BJ (cell line): ENCODE measurements at regions not wholly inside any gene's neighbourhood (a gene's known extent, or its start where the extent isn't known, plus 50 kb on each side); places are given as distances from the start of the nearest gene placed in this dataset.
"Not testable (repeated sequence)": the region's sequence is repeated elsewhere in the genome, so short reads cannot be mapped to it uniquely, and the experiment has no call there.

Experiments used
- CTCF ChIA-PET: fragments of 350-600 bp; formaldehyde crosslinking; extraction: SDS; loops from one replicate; lab custom pipeline; 2021; ENCODE audit warnings: antibody characterized with exemption, inconsistent platforms; lab: Yijun Ruan, JAX
- POLR2A ChIA-PET: fragments of 300-600 bp; sonication (Branson Sonifier 250); formaldehyde crosslinking; extraction: SDS; loops from one replicate; lab custom pipeline; 2021; ENCODE audit warnings: antibody characterized with exemption; lab: Charles Lee
- DNase-seq: peaks from one replicate; pipeline ENCODE4 v3.0.0-alpha.2; 2011; ENCODE audit warnings: low read depth
- H3K27me3 ChIP-seq: 2 replicates; pipeline ENCODE4 v1.6.0; 2011; ENCODE audit warnings: low read length; ENCODE audit not compliant: control insufficient read depth, insufficient read depth
- H3K36me3 ChIP-seq: 2 replicates; pipeline ENCODE4 v1.5.1; 2011; ENCODE audit warnings: low read length; ENCODE audit not compliant: control insufficient read depth, insufficient read depth
- H3K4me3 ChIP-seq: 2 replicates; pipeline ENCODE4 v1.5.1; 2011; ENCODE audit warnings: low read depth, mild to moderate bottlenecking, control low read depth, low read length
- TF ChIP-seq, protein P1 (sequence below): IDR thresholded peaks from 2 replicates; pipeline ENCODE4 v1.5.1; 2011; ENCODE audit warnings: low read depth, mild to moderate bottlenecking, control low read depth, inconsistent platforms, low read length, moderate library complexity; ENCODE audit not compliant: insufficient read depth

- TF ChIP-seq, protein P1, sequence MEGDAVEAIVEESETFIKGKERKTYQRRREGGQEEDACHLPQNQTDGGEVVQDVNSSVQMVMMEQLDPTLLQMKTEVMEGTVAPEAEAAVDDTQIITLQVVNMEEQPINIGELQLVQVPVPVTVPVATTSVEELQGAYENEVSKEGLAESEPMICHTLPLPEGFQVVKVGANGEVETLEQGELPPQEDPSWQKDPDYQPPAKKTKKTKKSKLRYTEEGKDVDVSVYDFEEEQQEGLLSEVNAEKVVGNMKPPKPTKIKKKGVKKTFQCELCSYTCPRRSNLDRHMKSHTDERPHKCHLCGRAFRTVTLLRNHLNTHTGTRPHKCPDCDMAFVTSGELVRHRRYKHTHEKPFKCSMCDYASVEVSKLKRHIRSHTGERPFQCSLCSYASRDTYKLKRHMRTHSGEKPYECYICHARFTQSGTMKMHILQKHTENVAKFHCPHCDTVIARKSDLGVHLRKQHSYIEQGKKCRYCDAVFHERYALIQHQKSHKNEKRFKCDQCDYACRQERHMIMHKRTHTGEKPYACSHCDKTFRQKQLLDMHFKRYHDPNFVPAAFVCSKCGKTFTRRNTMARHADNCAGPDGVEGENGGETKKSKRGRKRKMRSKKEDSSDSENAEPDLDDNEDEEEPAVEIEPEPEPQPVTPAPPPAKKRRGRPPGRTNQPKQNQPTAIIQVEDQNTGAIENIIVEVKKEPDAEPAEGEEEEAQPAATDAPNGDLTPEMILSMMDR = no peak
- no peak for DNase-seq
- H3K27me3 ChIP-seq = no peaks in the 10 kb centered on the region
- H3K36me3 ChIP-seq = no peaks in the 10 kb centered on the region
- ChIA-PET CTCF (no interaction called here), POLR2A (no interaction called here)
- no peak overlapping the region for H3K4me3 ChIP-seq
Observed at GRCh38 chr5:18798058-18798457, 1163.8 kb downstream of the TAF11L14 start.

GRCh38 chr5:18799482-18800128 lies 1165.3 kb downstream of the TAF11L14 start:
- Histone ChIP-seq H3K36me3 (no peaks in the 10 kb centered on the region), H3K27me3 (no peaks in the 10 kb centered on the region), H3K4me3 (no peak overlapping the region)
- TF ChIP-seq, protein P1 = no peak
- DNase-seq = no peak
- ChIA-PET CTCF (no interaction called here), POLR2A (no interaction called here)

DNA sequence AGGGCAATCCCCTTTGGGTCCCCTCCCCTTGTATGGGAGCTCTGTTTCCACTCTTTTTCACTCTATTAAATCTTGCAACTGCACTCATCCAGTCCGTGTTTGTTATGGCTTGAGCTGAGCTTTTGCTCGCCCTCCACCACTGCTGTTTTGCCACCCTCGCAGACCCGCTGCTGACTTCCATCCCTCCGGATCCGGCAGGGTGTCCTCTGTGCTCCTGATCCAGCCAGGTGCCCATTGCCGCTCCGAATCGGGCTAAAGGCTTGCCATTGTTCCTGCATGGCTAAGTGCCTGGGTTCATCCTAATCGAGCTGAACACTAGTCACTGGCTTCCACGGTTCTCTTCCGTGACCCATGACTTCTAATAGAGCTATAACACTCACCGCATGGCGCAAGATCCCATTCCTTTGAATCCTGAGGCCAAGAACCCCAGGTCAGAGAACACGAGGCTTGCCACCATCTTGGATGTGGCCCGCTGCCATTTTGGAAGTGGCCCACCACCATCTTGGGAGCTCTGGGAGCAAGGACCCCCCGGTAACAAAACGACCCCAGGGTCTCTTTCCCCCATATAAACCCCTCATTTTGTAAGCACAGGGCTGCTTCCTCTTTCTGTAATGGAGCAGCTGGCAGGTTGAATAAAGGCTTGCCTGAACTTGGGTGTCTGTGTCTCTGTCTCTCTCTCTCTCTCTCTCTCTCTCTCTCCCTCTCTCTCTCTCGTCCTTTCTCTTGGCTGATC lies 1166.2 kb downstream of the TAF11L14 start:
- no peak for DNase-seq
- Histone ChIP-seq H3K36me3 (no peaks in the 10 kb centered on the region), H3K27me3 (no peaks in the 10 kb centered on the region), H3K4me3 (no peak overlapping the region)
- ChIA-PET POLR2A (no interaction called here), CTCF (no interaction called here)
- TF ChIP-seq, protein P1 = no peak

DNA sequence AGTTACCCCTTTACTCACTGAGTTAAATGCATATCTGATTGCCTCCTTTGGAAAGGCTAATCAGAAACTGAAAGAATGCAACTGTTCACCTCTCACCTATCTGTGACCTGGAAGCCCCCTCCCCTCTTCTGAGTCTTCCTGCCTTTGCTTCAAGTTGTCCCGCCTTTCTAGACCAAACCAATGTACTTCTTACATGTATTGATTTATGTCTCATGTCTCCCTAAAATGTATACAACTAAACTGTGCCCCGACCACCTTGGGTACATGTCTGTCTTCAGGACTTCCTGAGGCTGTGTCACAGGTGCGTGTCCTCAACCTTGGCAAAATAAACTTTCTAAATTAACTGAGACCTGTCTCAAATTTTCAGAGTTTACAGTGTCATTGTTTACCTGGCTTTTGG lies 1167.2 kb downstream of the TAF11L14 start:
- H3K4me3 ChIP-seq, H3K36me3 ChIP-seq, H3K27me3 ChIP-seq, DNase-seq, POLR2A ChIA-PET: not testable (repeated sequence)
- CTCF ChIA-PET = interaction anchor here (1.0 kb wide), 1 partner anchor 25 kb away, joined by 3 read pairs; no protein-coding TSS in a partner anchor

- H3K27me3 ChIP-seq = no peaks in the 10 kb centered on the region
- H3K36me3 ChIP-seq = no peaks in the 10 kb centered on the region
- DNase-seq = no peak
- CTCF ChIA-PET = interaction anchor here (1.0 kb wide), 1 partner anchor 26 kb away, joined by 3 read pairs; no protein-coding TSS in a partner anchor
- TF ChIP-seq, protein P1 = no peak
- POLR2A ChIA-PET = no interaction called here
- H3K4me3 ChIP-seq = no peak overlapping the region
Observed at GRCh38 chr5:18802336-18802735, 1168.1 kb downstream of the TAF11L14 start.
